ENCODE measurements at regions not wholly inside any gene's neighbourhood (a gene's known extent, or its start where the extent isn't known, plus 50 kb on each side); places are given as distances from the start of the nearest gene placed in this dataset.

- H2BK5ac ChIP-seq (ENCODE audit: low read depth, low read length): no peak overlapping the region
- H3K9me3 ChIP-seq (ENCODE audit: insufficient read depth in 2 of 2, low read depth in 1 of 2, low read length in 1 of 2): no peaks in the 10 kb centered on the region
- H3K4ac ChIP-seq (replicated peaks; ENCODE audit: insufficient read length, low read depth, low read length): no peak overlapping the region
- FAIRE-seq: no peak
- no peak for DNase-seq (ENCODE audit: low read depth in 1 of 2, low spot score in 2 of 2)
- no peak overlapping the region for H3K4me2 ChIP-seq (ENCODE audit: insufficient read depth in 1 of 2, low read depth in 2 of 2, low read length in 2 of 2)
- no peak overlapping the region for H2AK5ac ChIP-seq (ENCODE audit: low read depth, low read length)
- no peak overlapping the region for H2BK120ac ChIP-seq (replicated peaks; ENCODE audit: low read depth, low read length)
- TF ChIP-seq E2F6 (IDR thresholded peaks at IDR 0.05) (no peak), KDM5A (IDR thresholded peaks at IDR 0.05; ENCODE audit: low read length) (no peak), SP1 (IDR thresholded peaks at IDR 0.05; ENCODE audit: low read depth, low read length) (no peak), BACH1 (IDR thresholded peaks at IDR 0.05; ENCODE audit: low read length) (no peak), ASH2L (IDR thresholded peaks at IDR 0.05; ENCODE audit: low read length) (no peak), CEBPB (IDR thresholded peaks at IDR 0.05; ENCODE audit: low read depth, low read length) (no peak), PHF8 (conservative IDR thresholded peaks at IDR 0.05; ENCODE audit: low read depth, low read length) (no peak)
- H4K8ac ChIP-seq (ENCODE audit: extremely low read depth, insufficient read depth, low read length): no peak overlapping the region
- H2BK12ac ChIP-seq (ENCODE audit: low read depth, low read length): no peak overlapping the region
- no peak overlapping the region for H2BK20ac ChIP-seq (ENCODE audit: low read length)
- H3K23ac ChIP-seq (ENCODE audit: insufficient read length): no peak overlapping the region
- H3K27ac ChIP-seq (ENCODE audit: low read depth, low read length): no peak overlapping the region
- H3K27me3 ChIP-seq (replicated peaks in 1 of 4; ENCODE audit: control insufficient read depth in 3 of 4, extremely low read depth in 1 of 4, insufficient read depth in 3 of 4, low read length in 3 of 4): peaks cover 0 to 1% (median 0%) of the 10 kb centered on the region in 4 experiments; a peak in 1 of 7 replicates
- no peak overlapping the region for H3K14ac ChIP-seq (ENCODE audit: insufficient read length)
- no peak overlapping the region for H3K56ac ChIP-seq (replicated peaks; ENCODE audit: insufficient read length, low read depth, low read length)
- WGBS, 2 experiments (ENCODE audit: extremely low coverage in 1 of 2, insufficient coverage in 1 of 2, insufficient read length in 1 of 2, insufficient replicate concordance in 2 of 2, low coverage in 1 of 2, low lambda C conversion rate in 2 of 2, missing lambda C conversion rate in 1 of 2): 85% methylated on average over 5 of the region's 5 CpGs; no CpG with 5 or more reads in 1 of the 2 experiments
- ChIA-PET CTCF (ENCODE audit: partially characterized antibody) (interaction anchor here (1.2 to 3.3 kb wide), 2 partner anchors 13 to 16 kb away, joined by 3 to 8 read pairs; no protein-coding TSS in a partner anchor), POLR2A (ENCODE audit: partially characterized antibody) (no interaction called here)
- H3K4me1 ChIP-seq (replicated peaks in 1 of 4; ENCODE audit: control insufficient read depth in 3 of 4, insufficient read depth in 4 of 4, low read length in 3 of 4): no peaks in the 10 kb centered on the region; a peak in 1 of 7 replicates
- H2AFZ ChIP-seq (ENCODE audit: low read length): no peak overlapping the region
- H4K5ac ChIP-seq (ENCODE audit: insufficient read length, low read depth, low read length): no peak overlapping the region
- no peaks in the 10 kb centered on the region for H3K23me2 ChIP-seq (ENCODE audit: low read depth, low read length)
- H3K9ac ChIP-seq (replicated peaks in 1 of 4; ENCODE audit: extremely low read depth in 1 of 4, low read depth in 3 of 4, low read length in 3 of 4): no peak overlapping the region
- H3K18ac ChIP-seq (ENCODE audit: extremely low read depth, low read length): no peak overlapping the region
- H4K91ac ChIP-seq (replicated peaks; ENCODE audit: insufficient read length, low read length): no peak overlapping the region
- no peaks in the 10 kb centered on the region for H4K20me1 ChIP-seq (replicated peaks in 1 of 2; ENCODE audit: control insufficient read depth in 1 of 2, insufficient read depth in 2 of 2, low read length in 2 of 2)
- no peaks in the 10 kb centered on the region for H3K79me1 ChIP-seq (ENCODE audit: low read depth, low read length)
- H3K4me3 ChIP-seq (ENCODE audit: extremely low read depth in 1 of 4, insufficient read depth in 2 of 4, low read depth in 3 of 4, low read length in 4 of 4): no peak overlapping the region
- no peak overlapping the region for H2BK15ac ChIP-seq (ENCODE audit: low read length)
- no peaks in the 10 kb centered on the region for H3K79me2 ChIP-seq (ENCODE audit: control insufficient read depth in 1 of 2, insufficient read depth in 2 of 2, low read length in 2 of 2)
- no peaks in the 10 kb centered on the region for H3K36me3 ChIP-seq (ENCODE audit: control insufficient read depth in 2 of 4, insufficient read depth in 4 of 4, low read length in 3 of 4)
Observed at GRCh38 chr3:107942951-107943749, 147.7 kb downstream of the CD47 start.
